ENCODE measurements at regions not wholly inside any gene's neighbourhood (a gene's known extent, or its start where the extent isn't known, plus 50 kb on each side); places are given as distances from the start of the nearest gene placed in this dataset.

GRCh38 chr7:101736084-101736483 is 81.3 kb upstream of the CUX1 start:
- Histone ChIP-seq H4K91ac (ENCODE audit: low read depth, low read length, poor library complexity) (no peak overlapping the region), H2AK5ac (ENCODE audit: low read depth, low read length) (no peak overlapping the region), H3K9me3 (replicated peaks in 1 of 2; ENCODE audit: control insufficient read depth in 2 of 2, insufficient read depth in 1 of 2, low read depth in 1 of 2, low read length in 2 of 2) (no peaks in the 10 kb centered on the region), H2BK15ac (ENCODE audit: low read length) (no peak overlapping the region), H3K4me2 (ENCODE audit: insufficient read depth, low read length, poor library complexity, severe bottlenecking) (no peak overlapping the region), H3K4ac (ENCODE audit: low read length) (no peak overlapping the region), H3K23ac (ENCODE audit: low read depth, low read length, poor library complexity) (no peak overlapping the region), H2BK120ac (ENCODE audit: low read depth, low read length) (no peak overlapping the region), H2BK12ac (ENCODE audit: low read length) (no peak overlapping the region), H4K8ac (ENCODE audit: low read depth, low read length) (no peak overlapping the region), H3K18ac (ENCODE audit: low read length) (no peak overlapping the region), H3K9ac (ENCODE audit: low read depth, low read length, poor library complexity) (no peak overlapping the region), H2AFZ (ENCODE audit: low read length) (no peak overlapping the region), H3K27ac (replicated peaks; ENCODE audit: low read length) (no peak overlapping the region), H3K36me3 (replicated peaks in 1 of 2; ENCODE audit: control insufficient read depth in 2 of 2, insufficient read depth in 2 of 2, low read length in 2 of 2) (no peaks in the 10 kb centered on the region), H2BK5ac (ENCODE audit: low read length) (no peak overlapping the region), H3K4me3 (ENCODE audit: low read length in 2 of 2) (no peak overlapping the region), H3K4me1 (ENCODE audit: control insufficient read depth in 2 of 2, insufficient read depth in 1 of 2, low read depth in 1 of 2, low read length in 2 of 2) (peaks cover 0 to 13% of the 10 kb centered on the region in 2 donors), H3K14ac (ENCODE audit: low read length) (no peak overlapping the region), H3K27me3 (ENCODE audit: control insufficient read depth in 3 of 3, insufficient read depth in 3 of 3, low read depth in 1 of 3, low read length in 3 of 3) (peaks cover 0 to 14% (median 0%) of the 10 kb centered on the region in 3 experiments), H3K79me1 (ENCODE audit: low read depth, low read length) (no peaks in the 10 kb centered on the region)
- DNase-seq (ENCODE audit: low spot score) = no peak
- WGBS, 2 donors (ENCODE audit: extremely low coverage in 2 of 2, insufficient read length in 2 of 2, insufficient replicate concordance in 1 of 2) = no CpG with 5 or more reads among the region's 3 CpGs

- Histone ChIP-seq H3K9me3 (replicated peaks in 1 of 2; ENCODE audit: control insufficient read depth in 2 of 2, insufficient read depth in 1 of 2, low read depth in 1 of 2, low read length in 2 of 2) (no peaks in the 10 kb centered on the region), H3K18ac (ENCODE audit: low read length) (peak overlapping the region; percentile 60), H2AFZ (ENCODE audit: low read length) (no peak overlapping the region), H3K79me1 (ENCODE audit: low read depth, low read length) (no peaks in the 10 kb centered on the region), H2BK120ac (ENCODE audit: low read depth, low read length) (no peak overlapping the region), H2BK5ac (ENCODE audit: low read length) (no peak overlapping the region), H2AK5ac (ENCODE audit: low read depth, low read length) (peak overlapping the region; percentile 41), H3K4me2 (ENCODE audit: insufficient read depth, low read length, poor library complexity, severe bottlenecking) (no peak overlapping the region), H3K9ac (ENCODE audit: low read depth, low read length, poor library complexity) (no peak overlapping the region), H2BK15ac (ENCODE audit: low read length) (peak overlapping the region; percentile 22), H3K4me1 (ENCODE audit: control insufficient read depth in 2 of 2, insufficient read depth in 1 of 2, low read depth in 1 of 2, low read length in 2 of 2) (peaks cover 4 to 10% of the 10 kb centered on the region in 2 donors), H4K8ac (ENCODE audit: low read depth, low read length) (no peak overlapping the region), H4K91ac (ENCODE audit: low read depth, low read length, poor library complexity) (no peak overlapping the region), H3K36me3 (replicated peaks in 1 of 2; ENCODE audit: control insufficient read depth in 2 of 2, insufficient read depth in 2 of 2, low read length in 2 of 2) (no peaks in the 10 kb centered on the region), H2BK12ac (ENCODE audit: low read length) (no peak overlapping the region), H3K14ac (ENCODE audit: low read length) (no peak overlapping the region), H3K4ac (ENCODE audit: low read length) (no peak overlapping the region), H3K4me3 (ENCODE audit: low read length in 2 of 2) (no peak overlapping the region), H3K23ac (ENCODE audit: low read depth, low read length, poor library complexity) (no peak overlapping the region), H3K27ac (replicated peaks; ENCODE audit: low read length) (no peak overlapping the region), H3K27me3 (ENCODE audit: control insufficient read depth in 3 of 3, insufficient read depth in 3 of 3, low read depth in 1 of 3, low read length in 3 of 3) (peaks cover 0 to 22% (median 2%) of the 10 kb centered on the region in 3 experiments)
- DNase-seq (ENCODE audit: low spot score) = no peak
- no CpG with 5 or more reads among the region's 5 CpGs for WGBS, 2 donors (ENCODE audit: extremely low coverage in 2 of 2, insufficient read length in 2 of 2, insufficient replicate concordance in 1 of 2)
Measured at GRCh38 chr7:101739775-101740398, 77.5 kb upstream of the CUX1 start.

GRCh38 chr7:101740981-101741725 is 76.3 kb upstream of the CUX1 start:
- Histone ChIP-seq H3K36me3 (replicated peaks in 1 of 2; ENCODE audit: control insufficient read depth in 2 of 2, insufficient read depth in 2 of 2, low read length in 2 of 2) (no peaks in the 10 kb centered on the region), H4K91ac (ENCODE audit: low read depth, low read length, poor library complexity) (no peak overlapping the region), H3K27ac (replicated peaks; ENCODE audit: low read length) (no peak overlapping the region), H3K4me1 (ENCODE audit: control insufficient read depth in 2 of 2, insufficient read depth in 1 of 2, low read depth in 1 of 2, low read length in 2 of 2) (peaks cover 4 to 10% of the 10 kb centered on the region in 2 donors), H4K8ac (ENCODE audit: low read depth, low read length) (no peak overlapping the region), H3K23ac (ENCODE audit: low read depth, low read length, poor library complexity) (no peak overlapping the region), H3K9me3 (replicated peaks in 1 of 2; ENCODE audit: control insufficient read depth in 2 of 2, insufficient read depth in 1 of 2, low read depth in 1 of 2, low read length in 2 of 2) (no peaks in the 10 kb centered on the region), H2BK120ac (ENCODE audit: low read depth, low read length) (no peak overlapping the region), H2AK5ac (ENCODE audit: low read depth, low read length) (peak overlapping the region; percentile 8), H2AFZ (ENCODE audit: low read length) (no peak overlapping the region), H3K9ac (ENCODE audit: low read depth, low read length, poor library complexity) (no peak overlapping the region), H3K4me3 (ENCODE audit: low read length in 2 of 2) (no peak overlapping the region), H3K14ac (ENCODE audit: low read length) (no peak overlapping the region), H2BK5ac (ENCODE audit: low read length) (no peak overlapping the region), H2BK12ac (ENCODE audit: low read length) (no peak overlapping the region), H3K79me1 (ENCODE audit: low read depth, low read length) (no peaks in the 10 kb centered on the region), H3K4ac (ENCODE audit: low read length) (no peak overlapping the region), H3K18ac (ENCODE audit: low read length) (no peak overlapping the region), H2BK15ac (ENCODE audit: low read length) (no peak overlapping the region), H3K4me2 (ENCODE audit: insufficient read depth, low read length, poor library complexity, severe bottlenecking) (no peak overlapping the region), H3K27me3 (ENCODE audit: control insufficient read depth in 3 of 3, insufficient read depth in 3 of 3, low read depth in 1 of 3, low read length in 3 of 3) (peaks cover 0 to 22% (median 2%) of the 10 kb centered on the region in 3 experiments)
- no CpG with 5 or more reads among the region's 9 CpGs for WGBS, 2 donors (ENCODE audit: extremely low coverage in 2 of 2, insufficient read length in 2 of 2, insufficient replicate concordance in 1 of 2)
- no peak for DNase-seq (ENCODE audit: low spot score)

- WGBS, 2 donors (ENCODE audit: extremely low coverage in 2 of 2, insufficient read length in 2 of 2, insufficient replicate concordance in 1 of 2) = no CpG with 5 or more reads among the region's 60 CpGs
- Histone ChIP-seq H2AFZ (ENCODE audit: low read length) (peak overlapping the region; percentile 100), H4K8ac (ENCODE audit: low read depth, low read length) (peak overlapping the region; percentile 32), H3K9me3 (replicated peaks in 1 of 2; ENCODE audit: control insufficient read depth in 2 of 2, insufficient read depth in 1 of 2, low read depth in 1 of 2, low read length in 2 of 2) (no peaks in the 10 kb centered on the region), H2BK12ac (ENCODE audit: low read length) (peak overlapping the region; percentile 90), H3K4me1 (ENCODE audit: control insufficient read depth in 2 of 2, insufficient read depth in 1 of 2, low read depth in 1 of 2, low read length in 2 of 2) (peaks cover 4 to 16% of the 10 kb centered on the region in 2 donors), H3K27ac (replicated peaks; ENCODE audit: low read length) (no peak overlapping the region), H3K27me3 (ENCODE audit: control insufficient read depth in 3 of 3, insufficient read depth in 3 of 3, low read depth in 1 of 3, low read length in 3 of 3) (peaks cover 0 to 25% (median 2%) of the 10 kb centered on the region in 3 experiments), H2BK5ac (ENCODE audit: low read length) (peak overlapping the region; percentile 4), H3K14ac (ENCODE audit: low read length) (peak overlapping the region; percentile 51), H3K36me3 (replicated peaks in 1 of 2; ENCODE audit: control insufficient read depth in 2 of 2, insufficient read depth in 2 of 2, low read length in 2 of 2) (no peaks in the 10 kb centered on the region), H3K4ac (ENCODE audit: low read length) (no peak overlapping the region), H2BK15ac (ENCODE audit: low read length) (peak overlapping the region; percentile 91), H2BK120ac (ENCODE audit: low read depth, low read length) (peak overlapping the region; percentile 98), H3K23ac (ENCODE audit: low read depth, low read length, poor library complexity) (peak overlapping the region; percentile 52), H3K4me3 (ENCODE audit: low read length in 2 of 2) (peak overlapping the region; percentile 53 to 85), H3K9ac (ENCODE audit: low read depth, low read length, poor library complexity) (no peak overlapping the region), H3K18ac (ENCODE audit: low read length) (peak overlapping the region; percentile 89), H3K4me2 (ENCODE audit: insufficient read depth, low read length, poor library complexity, severe bottlenecking) (peak overlapping the region; percentile 60), H4K91ac (ENCODE audit: low read depth, low read length, poor library complexity) (no peak overlapping the region), H2AK5ac (ENCODE audit: low read depth, low read length) (peak overlapping the region; percentile 79), H3K79me1 (ENCODE audit: low read depth, low read length) (no peaks in the 10 kb centered on the region)
- DNase-seq (ENCODE audit: low spot score) = peak; percentile 59
Measured at GRCh38 chr7:101743241-101743994, 74.0 kb upstream of the CUX1 start.

All from neuronal stem cell (in vitro differentiated cells).